Testis (tissue), 2 donors: ENCODE measurements at regions not wholly inside any gene's neighbourhood (a gene's known extent, or its start where the extent isn't known, plus 50 kb on each side); places are given as distances from the start of the nearest gene placed in this dataset.

ENCODE experiments used
- POLR2A ChIP-seq: fragments of 450-650 bp; IDR thresholded peaks from one replicate; pipeline ENCODE4 v1.6.1; 2017; ENCODE audit warnings: antibody characterized with exemption, mild to moderate bottlenecking, moderate library complexity
- TF ChIP-seq, protein P1 (sequence below), 3 experiments: fragments of 450-650 bp in 2 of 3; fragments of 200-600 bp in 1 of 3; sonication (generic) in 1 of 3; IDR thresholded peaks; one replicate each; pipeline ENCODE4 v1.5.1; 2016 to 2019; ENCODE audit warnings: antibody characterized with exemption in 3 of 3, mild to moderate bottlenecking in 2 of 3, moderate library complexity in 1 of 3

DNA sequence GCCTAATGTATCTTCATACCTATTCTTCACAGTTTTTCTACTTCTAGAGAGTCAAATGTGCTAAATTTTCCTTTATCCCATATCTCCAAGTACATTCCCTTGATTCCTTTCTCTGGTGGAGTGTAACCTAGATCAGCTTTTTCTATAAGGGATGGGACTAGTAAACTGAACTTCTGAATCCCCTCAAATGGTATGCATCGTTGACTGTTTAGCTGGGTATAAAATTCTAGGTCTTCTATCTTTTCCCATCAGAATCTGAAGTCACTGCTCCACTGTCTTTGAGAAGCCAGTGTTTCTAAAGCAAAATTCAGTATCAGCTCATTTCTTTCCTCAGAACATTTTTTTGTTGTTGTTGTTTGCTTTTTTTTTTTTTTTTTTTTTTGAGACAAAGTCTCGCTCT is 1256.8 kb downstream of the BRD1 start:
- TF ChIP-seq POLR2A, result no peak
- TF ChIP-seq, protein P1, sequence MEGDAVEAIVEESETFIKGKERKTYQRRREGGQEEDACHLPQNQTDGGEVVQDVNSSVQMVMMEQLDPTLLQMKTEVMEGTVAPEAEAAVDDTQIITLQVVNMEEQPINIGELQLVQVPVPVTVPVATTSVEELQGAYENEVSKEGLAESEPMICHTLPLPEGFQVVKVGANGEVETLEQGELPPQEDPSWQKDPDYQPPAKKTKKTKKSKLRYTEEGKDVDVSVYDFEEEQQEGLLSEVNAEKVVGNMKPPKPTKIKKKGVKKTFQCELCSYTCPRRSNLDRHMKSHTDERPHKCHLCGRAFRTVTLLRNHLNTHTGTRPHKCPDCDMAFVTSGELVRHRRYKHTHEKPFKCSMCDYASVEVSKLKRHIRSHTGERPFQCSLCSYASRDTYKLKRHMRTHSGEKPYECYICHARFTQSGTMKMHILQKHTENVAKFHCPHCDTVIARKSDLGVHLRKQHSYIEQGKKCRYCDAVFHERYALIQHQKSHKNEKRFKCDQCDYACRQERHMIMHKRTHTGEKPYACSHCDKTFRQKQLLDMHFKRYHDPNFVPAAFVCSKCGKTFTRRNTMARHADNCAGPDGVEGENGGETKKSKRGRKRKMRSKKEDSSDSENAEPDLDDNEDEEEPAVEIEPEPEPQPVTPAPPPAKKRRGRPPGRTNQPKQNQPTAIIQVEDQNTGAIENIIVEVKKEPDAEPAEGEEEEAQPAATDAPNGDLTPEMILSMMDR (IDR thresholded peaks at IDR 0.05), result no peak
